Uterus (tissue), 2 donors: ENCODE measurements at regions not wholly inside any gene's neighbourhood (a gene's known extent, or its start where the extent isn't known, plus 50 kb on each side); places are given as distances from the start of the nearest gene placed in this dataset.

Experiments used
- POLR2A ChIP-seq, 2 donors: fragments of 450-650 bp; IDR thresholded peaks; one replicate each; pipeline ENCODE4 v1.6.1; 2016; ENCODE audit warnings: antibody characterized with exemption in 2 of 2, mild to moderate bottlenecking in 1 of 2, moderate library complexity in 1 of 2
- TF ChIP-seq, protein P1 (sequence below), 4 experiments: fragments of 200-600 bp in 2 of 4; fragments of 450-650 bp in 2 of 4; sonication (generic) in 2 of 4; IDR thresholded peaks; one replicate each; pipeline ENCODE4 v1.5.1; 2016 to 2019; ENCODE audit warnings: antibody characterized with exemption in 4 of 4, mild to moderate bottlenecking in 2 of 4, moderate library complexity in 1 of 4

DNA sequence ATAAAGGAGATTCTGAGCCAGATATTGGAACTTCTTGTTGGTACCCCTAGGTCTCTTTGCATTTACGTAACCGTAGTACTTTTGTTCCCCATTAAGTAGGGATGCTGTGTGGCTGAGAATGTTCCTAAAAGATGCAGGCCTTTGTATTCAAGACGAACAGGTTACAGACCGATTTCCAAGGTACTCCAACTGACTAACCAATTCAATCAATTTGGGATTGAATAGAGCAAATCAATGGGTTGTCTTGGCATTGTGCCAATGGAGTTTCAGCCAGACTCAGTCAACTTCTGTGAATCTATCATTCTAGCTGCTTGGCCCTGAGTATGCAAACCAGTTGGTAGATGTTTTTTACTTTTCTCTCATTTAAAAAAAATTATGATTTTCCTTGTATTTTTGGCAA, 347.3 kb upstream of the NPVF start:
- TF ChIP-seq, protein P1, sequence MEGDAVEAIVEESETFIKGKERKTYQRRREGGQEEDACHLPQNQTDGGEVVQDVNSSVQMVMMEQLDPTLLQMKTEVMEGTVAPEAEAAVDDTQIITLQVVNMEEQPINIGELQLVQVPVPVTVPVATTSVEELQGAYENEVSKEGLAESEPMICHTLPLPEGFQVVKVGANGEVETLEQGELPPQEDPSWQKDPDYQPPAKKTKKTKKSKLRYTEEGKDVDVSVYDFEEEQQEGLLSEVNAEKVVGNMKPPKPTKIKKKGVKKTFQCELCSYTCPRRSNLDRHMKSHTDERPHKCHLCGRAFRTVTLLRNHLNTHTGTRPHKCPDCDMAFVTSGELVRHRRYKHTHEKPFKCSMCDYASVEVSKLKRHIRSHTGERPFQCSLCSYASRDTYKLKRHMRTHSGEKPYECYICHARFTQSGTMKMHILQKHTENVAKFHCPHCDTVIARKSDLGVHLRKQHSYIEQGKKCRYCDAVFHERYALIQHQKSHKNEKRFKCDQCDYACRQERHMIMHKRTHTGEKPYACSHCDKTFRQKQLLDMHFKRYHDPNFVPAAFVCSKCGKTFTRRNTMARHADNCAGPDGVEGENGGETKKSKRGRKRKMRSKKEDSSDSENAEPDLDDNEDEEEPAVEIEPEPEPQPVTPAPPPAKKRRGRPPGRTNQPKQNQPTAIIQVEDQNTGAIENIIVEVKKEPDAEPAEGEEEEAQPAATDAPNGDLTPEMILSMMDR (IDR thresholded peaks at IDR 0.05) = no peak
- TF ChIP-seq POLR2A (IDR thresholded peaks at IDR 0.05) = no peak
